SK-N-DZ (cell line): ENCODE measurements at regions not wholly inside any gene's neighbourhood (a gene's known extent, or its start where the extent isn't known, plus 50 kb on each side); places are given as distances from the start of the nearest gene placed in this dataset.
"Not testable (repeated sequence)": the region's sequence is repeated elsewhere in the genome, so short reads cannot be mapped to it uniquely, and the experiment has no call there.

ENCODE experiments used
- DNase-seq: peaks from one replicate; pipeline ENCODE4 v3.0.0-alpha.2; 2015; ENCODE audit warnings: low spot score

GRCh38 chr3:75388486-75389124 lies 275.5 kb upstream of the FRG2C start:
- not testable (repeated sequence) for DNase-seq

- peak; percentile 44 for DNase-seq
Observed at GRCh38 chr3:75393288-75393694, 270.8 kb upstream of the FRG2C start.

- DNase-seq, result not testable (repeated sequence)
Observed at GRCh38 chr3:75394102-75394501, 270.0 kb upstream of the FRG2C start.

GRCh38 chr3:75394562-75395360 lies 269.4 kb upstream of the FRG2C start:
- not testable (repeated sequence) for DNase-seq

- no peak for DNase-seq
Observed at GRCh38 chr3:75395580-75396315, 268.4 kb upstream of the FRG2C start.

GRCh38 chr3:75396316-75396802 lies 267.8 kb upstream of the FRG2C start:
- DNase-seq, result no peak

- not testable (repeated sequence) for DNase-seq
Observed at GRCh38 chr3:75397486-75397885, 266.6 kb upstream of the FRG2C start.

- DNase-seq, result not testable (repeated sequence)
Observed at GRCh38 chr3:75422101-75422945, 241.8 kb upstream of the FRG2C start.

- DNase-seq, result not testable (repeated sequence)
Observed at GRCh38 chr3:75425379-75425778, 238.7 kb upstream of the FRG2C start.

GRCh38 chr3:75427486-75427885 lies 236.6 kb upstream of the FRG2C start:
- not testable (repeated sequence) for DNase-seq

GRCh38 chr3:75427906-75428305 lies 236.2 kb upstream of the FRG2C start:
- DNase-seq, result not testable (repeated sequence)

- DNase-seq, result peak; percentile 43
Observed at GRCh38 chr3:75429561-75430220, 234.4 kb upstream of the FRG2C start.

GRCh38 chr3:75430406-75430805 lies 233.7 kb upstream of the FRG2C start:
- DNase-seq, result not testable (repeated sequence)

GRCh38 chr3:75431120-75431519 lies 233.0 kb upstream of the FRG2C start:
- DNase-seq, result not testable (repeated sequence)

- DNase-seq, result not testable (repeated sequence)
Observed at GRCh38 chr3:75432466-75432865, 231.7 kb upstream of the FRG2C start.

- not testable (repeated sequence) for DNase-seq
Observed at GRCh38 chr3:75432885-75433284, 231.2 kb upstream of the FRG2C start.

- not testable (repeated sequence) for DNase-seq
Observed at GRCh38 chr3:75433295-75433694, 230.8 kb upstream of the FRG2C start.

GRCh38 chr3:75434276-75434912 lies 229.7 kb upstream of the FRG2C start:
- DNase-seq, result peak; percentile 32

- peak; percentile 95 for DNase-seq
Observed at GRCh38 chr3:75434913-75435793, 229.0 kb upstream of the FRG2C start.
